ENCODE measurements at regions not wholly inside any gene's neighbourhood (a gene's known extent, or its start where the extent isn't known, plus 50 kb on each side); places are given as distances from the start of the nearest gene placed in this dataset.

- H3K4me3 Mint-ChIP-seq (ENCODE audit: low read depth, unreplicated experiment), result no peak overlapping the region
- H3K27ac Mint-ChIP-seq (ENCODE audit: unreplicated experiment), result no peak overlapping the region
- H3K9me3 Mint-ChIP-seq (ENCODE audit: low read depth, unreplicated experiment), result no peaks in the 10 kb centered on the region
- DNase-seq, result no peak
- CTCF ChIA-PET, result no interaction called here
- H3K27me3 Mint-ChIP-seq (ENCODE audit: unreplicated experiment), result no peaks in the 10 kb centered on the region
- no TSS peak for BruUV-seq (replicated peaks)
- H3K4me1 Mint-ChIP-seq (ENCODE audit: low read depth, unreplicated experiment), result no peaks in the 10 kb centered on the region
- H3K36me3 Mint-ChIP-seq (ENCODE audit: insufficient read depth, unreplicated experiment), result no peaks in the 10 kb centered on the region
- TF ChIP-seq, protein P1, sequence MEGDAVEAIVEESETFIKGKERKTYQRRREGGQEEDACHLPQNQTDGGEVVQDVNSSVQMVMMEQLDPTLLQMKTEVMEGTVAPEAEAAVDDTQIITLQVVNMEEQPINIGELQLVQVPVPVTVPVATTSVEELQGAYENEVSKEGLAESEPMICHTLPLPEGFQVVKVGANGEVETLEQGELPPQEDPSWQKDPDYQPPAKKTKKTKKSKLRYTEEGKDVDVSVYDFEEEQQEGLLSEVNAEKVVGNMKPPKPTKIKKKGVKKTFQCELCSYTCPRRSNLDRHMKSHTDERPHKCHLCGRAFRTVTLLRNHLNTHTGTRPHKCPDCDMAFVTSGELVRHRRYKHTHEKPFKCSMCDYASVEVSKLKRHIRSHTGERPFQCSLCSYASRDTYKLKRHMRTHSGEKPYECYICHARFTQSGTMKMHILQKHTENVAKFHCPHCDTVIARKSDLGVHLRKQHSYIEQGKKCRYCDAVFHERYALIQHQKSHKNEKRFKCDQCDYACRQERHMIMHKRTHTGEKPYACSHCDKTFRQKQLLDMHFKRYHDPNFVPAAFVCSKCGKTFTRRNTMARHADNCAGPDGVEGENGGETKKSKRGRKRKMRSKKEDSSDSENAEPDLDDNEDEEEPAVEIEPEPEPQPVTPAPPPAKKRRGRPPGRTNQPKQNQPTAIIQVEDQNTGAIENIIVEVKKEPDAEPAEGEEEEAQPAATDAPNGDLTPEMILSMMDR (IDR thresholded peaks at IDR 0.05; ENCODE audit: unreplicated experiment), result no peak
- intact Hi-C loops (cut with micrococcal nuclease; ENCODE audit: unreplicated experiment), result no loop called here
Measured at GRCh38 chr2:117607202-117607601, 207.3 kb upstream of the DDX18 start.

DNA sequence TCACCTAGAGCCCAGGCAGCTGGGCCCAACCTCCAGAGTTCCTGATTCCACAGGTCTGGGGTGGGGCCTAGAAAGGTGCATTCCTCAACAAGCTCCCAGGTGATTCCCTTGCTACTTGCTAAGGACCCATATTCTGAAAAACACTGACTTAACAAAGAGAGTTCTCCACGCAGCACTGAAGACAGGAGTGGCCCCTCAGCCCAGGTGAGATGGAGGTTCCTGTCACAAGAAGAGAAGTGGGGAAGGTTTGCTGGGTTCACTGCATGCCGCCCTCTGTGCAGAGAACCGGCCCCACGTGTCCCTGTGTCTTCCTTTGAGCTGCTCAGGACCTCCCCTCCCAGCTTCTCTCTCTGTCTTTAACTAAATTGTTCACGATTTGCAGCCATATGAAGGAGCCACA is 201.4 kb upstream of the DDX18 start:
- Mint-ChIP-seq H3K9me3 (ENCODE audit: low read depth, unreplicated experiment) (no peaks in the 10 kb centered on the region), H3K36me3 (ENCODE audit: insufficient read depth, unreplicated experiment) (no peaks in the 10 kb centered on the region), H3K27ac (ENCODE audit: unreplicated experiment) (no peak overlapping the region), H3K27me3 (ENCODE audit: unreplicated experiment) (no peaks in the 10 kb centered on the region), H3K4me3 (ENCODE audit: low read depth, unreplicated experiment) (no peak overlapping the region), H3K4me1 (ENCODE audit: low read depth, unreplicated experiment) (no peaks in the 10 kb centered on the region)
- CTCF ChIA-PET, result no interaction called here
- TF ChIP-seq, protein P1 (IDR thresholded peaks at IDR 0.05; ENCODE audit: unreplicated experiment), result no peak
- intact Hi-C loops (cut with micrococcal nuclease; ENCODE audit: unreplicated experiment), result no loop called here
- BruUV-seq (replicated peaks), result no TSS peak
- DNase-seq, result no peak

DNA sequence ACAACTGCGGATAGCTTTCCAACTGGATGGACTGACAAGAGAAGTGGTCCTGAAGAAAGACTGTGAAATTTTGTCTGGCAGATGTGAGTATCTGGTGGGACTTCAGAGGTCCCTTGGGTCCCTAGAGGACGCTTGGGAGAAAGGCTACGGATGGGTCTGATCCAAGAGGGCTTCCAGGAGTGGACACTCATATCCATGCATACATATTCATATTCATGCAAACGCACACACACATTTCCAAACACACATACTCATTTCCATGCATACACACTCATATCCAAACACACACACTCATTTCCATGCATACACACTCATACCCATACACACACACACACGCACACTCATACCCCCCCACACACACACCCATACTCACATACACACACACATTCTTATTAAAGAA is 200.2 kb upstream of the DDX18 start:
- Mint-ChIP-seq H3K9me3 (ENCODE audit: low read depth, unreplicated experiment) (no peaks in the 10 kb centered on the region), H3K27me3 (ENCODE audit: unreplicated experiment) (no peaks in the 10 kb centered on the region), H3K4me3 (ENCODE audit: low read depth, unreplicated experiment) (no peak overlapping the region), H3K27ac (ENCODE audit: unreplicated experiment) (no peak overlapping the region), H3K4me1 (ENCODE audit: low read depth, unreplicated experiment) (no peaks in the 10 kb centered on the region), H3K36me3 (ENCODE audit: insufficient read depth, unreplicated experiment) (no peaks in the 10 kb centered on the region)
- CTCF ChIA-PET, result no interaction called here
- intact Hi-C loops (cut with micrococcal nuclease; ENCODE audit: unreplicated experiment), result no loop called here
- BruUV-seq (replicated peaks), result no TSS peak
- TF ChIP-seq, protein P1 (IDR thresholded peaks at IDR 0.05; ENCODE audit: unreplicated experiment), result no peak
- DNase-seq, result no peak

DNA sequence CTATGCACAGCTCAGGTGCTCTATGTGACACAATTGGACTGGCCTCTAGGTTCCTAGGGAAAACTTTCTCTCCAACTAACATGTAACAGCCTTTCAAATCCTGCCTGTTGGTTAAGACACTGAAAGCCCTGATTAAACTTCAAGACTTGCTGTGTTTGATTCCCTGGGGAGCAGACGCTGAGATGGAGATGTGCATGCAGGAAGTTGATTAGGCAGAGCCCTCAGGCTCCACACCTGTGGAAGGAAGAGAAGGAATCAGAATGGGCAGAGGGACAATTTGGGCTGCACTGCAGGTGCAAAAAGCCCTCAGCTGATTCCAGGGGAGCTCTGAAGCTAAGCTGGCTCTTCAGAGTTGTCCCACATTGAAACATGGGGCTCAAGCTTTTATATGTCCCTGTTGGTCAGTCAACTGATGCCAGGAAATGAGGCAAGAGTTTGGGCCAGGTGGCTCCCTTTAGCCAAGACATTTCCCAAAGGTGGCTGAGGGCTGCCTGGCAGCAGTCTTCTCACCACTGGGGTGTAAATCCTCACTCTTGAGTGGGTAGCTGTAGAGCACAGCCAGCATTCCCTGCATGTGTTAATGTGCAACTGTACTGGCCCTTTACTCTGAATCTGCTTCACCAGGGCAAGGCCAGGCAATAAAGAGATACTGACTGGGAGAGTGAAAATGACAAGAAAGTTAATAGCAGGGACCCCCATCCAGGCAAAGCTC is 199.5 kb upstream of the DDX18 start:
- TF ChIP-seq, protein P1 (IDR thresholded peaks at IDR 0.05; ENCODE audit: unreplicated experiment), result no peak
- Mint-ChIP-seq H3K9me3 (ENCODE audit: low read depth, unreplicated experiment) (no peaks in the 10 kb centered on the region), H3K4me3 (ENCODE audit: low read depth, unreplicated experiment) (no peak overlapping the region), H3K27me3 (ENCODE audit: unreplicated experiment) (no peaks in the 10 kb centered on the region), H3K27ac (ENCODE audit: unreplicated experiment) (no peak overlapping the region), H3K36me3 (ENCODE audit: insufficient read depth, unreplicated experiment) (no peaks in the 10 kb centered on the region), H3K4me1 (ENCODE audit: low read depth, unreplicated experiment) (no peaks in the 10 kb centered on the region)
- BruUV-seq (replicated peaks), result no TSS peak
- CTCF ChIA-PET, result no interaction called here
- no peak for DNase-seq
- intact Hi-C loops (cut with micrococcal nuclease; ENCODE audit: unreplicated experiment), result no loop called here

Data from Calu3 (cell line).